Endothelial cell of umbilical vein (primary cell): ENCODE measurements at regions not wholly inside any gene's neighbourhood (a gene's known extent, or its start where the extent isn't known, plus 50 kb on each side); places are given as distances from the start of the nearest gene placed in this dataset.

ENCODE experiments used
- BruUV-seq: library from RNA; stranded (reverse); fragments of 400-500 nt; replicated peaks from 2 replicates; lab custom pipeline; 2021; lab: Mats Ljungman, UMichigan
- CTCF ChIA-PET: fragments of 300-600, 350-600 bp; sonication (Branson Sonifier 250); formaldehyde crosslinking; loops from one replicate; lab custom pipeline; 2021; ENCODE audit warnings: antibody characterized with exemption, inconsistent platforms; lab: Charles Lee
- POLR2A ChIA-PET: fragments of 300-600, 350-600 bp; sonication (Branson Sonifier 250); formaldehyde crosslinking; loops from one replicate; lab custom pipeline; 2021; ENCODE audit warnings: antibody characterized with exemption, inconsistent platforms; lab: Charles Lee
- DNase-seq: peaks from one replicate; pipeline ENCODE4 v3.0.0-alpha.2; 2011; ENCODE audit warnings: low read depth, low spot score
- FAIRE-seq: peaks from 2 replicates; lab custom pipeline; 2011; peaks lifted over from hg19 to GRCh38; lab: Jason Lieb, UNC
- H2AFZ ChIP-seq: 2 replicates; pipeline ENCODE4 v1.6.0; 2012; ENCODE audit warnings: low read depth, low read length, control low read depth, inconsistent platforms
- H3K27ac ChIP-seq: 2 replicates; pipeline ENCODE4 v1.5.1; 2011; ENCODE audit warnings: low read depth, mild to moderate bottlenecking, control low read depth, low read length, moderate library complexity; ENCODE audit not compliant: insufficient read depth
- H3K27me3 ChIP-seq, 2 experiments: 2 replicates each; pipeline versions ENCODE4 v1.6.0 to v1.6.1; 2011; ENCODE audit warnings: low read length in 2 of 2, mixed read lengths in 1 of 2; ENCODE audit not compliant: control insufficient read depth in 2 of 2, insufficient read depth in 2 of 2
- H3K36me3 ChIP-seq, 2 experiments: 2 replicates in 1 of 2; 3 replicates in 1 of 2; pipeline ENCODE4 v1.5.1; 2011; ENCODE audit warnings: low read length in 2 of 2, mild to moderate bottlenecking in 1 of 2, moderate library complexity in 1 of 2; ENCODE audit not compliant: control insufficient read depth in 2 of 2, insufficient read depth in 2 of 2; ENCODE audit errors: extremely low read depth in 1 of 2
- H3K4me1 ChIP-seq: 3 replicates; pipeline ENCODE4 v1.5.1; 2011; ENCODE audit warnings: mild to moderate bottlenecking, low read length; ENCODE audit not compliant: control insufficient read depth, insufficient read depth; ENCODE audit errors: extremely low read depth
- H3K4me2 ChIP-seq: 2 replicates; pipeline ENCODE4 v1.6.1; 2011; ENCODE audit warnings: low read length, control low read depth, mixed read lengths; ENCODE audit not compliant: insufficient read depth
- H3K4me3 ChIP-seq, 3 experiments: fragments of 200-600 bp in 1 of 3; sonication (generic), shearing (Covaris generic) in 1 of 3; replicated peaks in 1 of 3; 2 replicates each; pipeline ENCODE4 v1.5.1; 2011 to 2016; ENCODE audit warnings: control low read depth in 3 of 3, low read length in 3 of 3, mild to moderate bottlenecking in 2 of 3, inconsistent platforms in 1 of 3, low read depth in 1 of 3, moderate library complexity in 1 of 3; ENCODE audit not compliant: insufficient read depth in 1 of 3
- H3K79me2 ChIP-seq: 2 replicates; pipeline ENCODE4 v1.6.0; 2012; ENCODE audit warnings: low read length, inconsistent platforms; ENCODE audit not compliant: control insufficient read depth, insufficient read depth
- H3K9ac ChIP-seq: replicated peaks from 2 replicates; pipeline ENCODE3; 2011; ENCODE audit warnings: low read length, control low read depth; ENCODE audit not compliant: insufficient read depth; ENCODE audit errors: extremely low read depth
- H3K9me1 ChIP-seq: replicated peaks from 3 replicates; pipeline ENCODE4 v1.6.0; 2011; ENCODE audit warnings: mild to moderate bottlenecking, low read length; ENCODE audit not compliant: control insufficient read depth, insufficient read depth; ENCODE audit errors: extremely low read depth
- H3K9me3 ChIP-seq: replicated peaks from 2 replicates; pipeline ENCODE4 v1.5.1; 2012; ENCODE audit warnings: low read length, inconsistent platforms; ENCODE audit not compliant: control insufficient read depth, insufficient read depth
- H4K20me1 ChIP-seq: replicated peaks from 2 replicates; pipeline ENCODE3; 2011; ENCODE audit warnings: mild to moderate bottlenecking, low read length; ENCODE audit not compliant: control insufficient read depth, insufficient read depth; ENCODE audit errors: extremely low read depth
- EZH2 ChIP-seq: IDR thresholded peaks from 2 replicates; pipeline ENCODE4 v1.6.1; 2012; ENCODE audit warnings: borderline replicate concordance, low read depth, mild to moderate bottlenecking, moderate library complexity, low read length, inconsistent platforms; ENCODE audit not compliant: severe bottlenecking
- FOS ChIP-seq: IDR thresholded peaks from 2 replicates; pipeline ENCODE4 v1.6.1; 2011; ENCODE audit warnings: mild to moderate bottlenecking, low read length, moderate library complexity, borderline replicate concordance; ENCODE audit not compliant: insufficient read depth
- GATA2 ChIP-seq: IDR thresholded peaks from 2 replicates; pipeline ENCODE4 v1.7.0; 2011; ENCODE audit warnings: low read depth, mild to moderate bottlenecking, moderate library complexity, mixed read lengths, low read length; ENCODE audit not compliant: insufficient read length, insufficient read depth
- JUN ChIP-seq: IDR thresholded peaks from 2 replicates; pipeline ENCODE4 v1.6.1; 2011; ENCODE audit warnings: borderline replicate concordance, low read depth; ENCODE audit not compliant: insufficient read length, insufficient read depth
- POLR2A ChIP-seq: IDR thresholded peaks from 2 replicates; pipeline ENCODE4 v1.6.1; 2012; ENCODE audit warnings: low read depth, mild to moderate bottlenecking, control low read depth, low read length
- POLR2AphosphoS5 ChIP-seq: IDR thresholded peaks from 2 replicates; pipeline ENCODE4 v1.6.1; 2012; ENCODE audit warnings: low read depth, mild to moderate bottlenecking, control low read depth, low read length, moderate library complexity; ENCODE audit not compliant: insufficient read depth
- dilution Hi-C: fragments of 300-500 bp; cut with MboI; formaldehyde crosslinking; loops from one replicate; pipeline ENCODE4 v1.15.0; 2019; ENCODE audit warnings: low sequenced_read_pairs; ENCODE audit not compliant: extremely low pct_ligation_motif_present
- intact Hi-C: fragments of 100-400 bp; cut with micrococcal nuclease; formaldehyde crosslinking; loops from one replicate; pipeline ENCODE4 v1.10.0; 2022
- TF ChIP-seq, protein P1 (sequence below), 2 donors: IDR thresholded peaks; 1 replicate in 1 of 2; 2 replicates in 1 of 2; pipeline ENCODE4 v1.5.1; 2011; ENCODE audit warnings: low read length in 2 of 2, mild to moderate bottlenecking in 2 of 2, moderate library complexity in 2 of 2, control low read depth in 1 of 2, inconsistent platforms in 1 of 2, low read depth in 1 of 2; ENCODE audit not compliant: insufficient read depth in 1 of 2; ENCODE audit errors: extremely low read depth in 1 of 2
- TF ChIP-seq, protein P2 (sequence below): IDR thresholded peaks from 2 replicates; pipeline ENCODE4 v1.6.1; 2011; ENCODE audit not compliant: insufficient read depth, insufficient read length

DNA sequence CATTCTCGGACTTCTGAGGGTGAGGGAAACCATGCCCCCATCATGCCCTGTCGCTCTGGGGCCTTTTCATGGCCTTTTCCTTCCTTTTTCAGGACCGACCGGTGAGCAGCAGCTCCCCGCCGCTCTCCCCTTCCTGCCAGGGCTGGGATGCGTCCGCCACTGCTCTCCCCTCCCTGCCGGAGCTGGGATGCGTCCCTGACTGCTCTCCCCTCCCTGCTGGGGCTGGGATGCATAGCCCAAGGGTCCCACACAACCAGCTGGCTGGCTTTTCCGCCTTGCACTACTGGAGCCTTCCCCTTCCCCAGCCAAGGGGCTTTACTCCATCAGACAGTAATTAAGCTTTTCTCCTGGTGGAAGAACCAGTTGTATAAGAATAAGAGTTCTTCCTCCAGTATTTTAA, 129.7 kb upstream of the COBL start:
- Histone ChIP-seq H3K27me3 (no peaks in the 10 kb centered on the region), H3K9me3 (peaks cover 1% of the 10 kb centered on the region), H3K4me3 (no peak overlapping the region), H2AFZ (no peak overlapping the region), H3K9me1 (no peaks in the 10 kb centered on the region), H3K4me2 (no peak overlapping the region), H3K36me3 (no peaks in the 10 kb centered on the region), H3K27ac (no peak overlapping the region), H3K9ac (no peak overlapping the region), H3K79me2 (no peaks in the 10 kb centered on the region), H3K4me1 (no peaks in the 10 kb centered on the region), H4K20me1 (no peaks in the 10 kb centered on the region)
- ChIA-PET POLR2A (no interaction called here), CTCF (no interaction called here)
- intact Hi-C loops (no loop called here), dilution Hi-C loops (no loop called here)
- no peak for FAIRE-seq
- no peak for TF ChIP-seq FOS
- TF ChIP-seq, protein P1, sequence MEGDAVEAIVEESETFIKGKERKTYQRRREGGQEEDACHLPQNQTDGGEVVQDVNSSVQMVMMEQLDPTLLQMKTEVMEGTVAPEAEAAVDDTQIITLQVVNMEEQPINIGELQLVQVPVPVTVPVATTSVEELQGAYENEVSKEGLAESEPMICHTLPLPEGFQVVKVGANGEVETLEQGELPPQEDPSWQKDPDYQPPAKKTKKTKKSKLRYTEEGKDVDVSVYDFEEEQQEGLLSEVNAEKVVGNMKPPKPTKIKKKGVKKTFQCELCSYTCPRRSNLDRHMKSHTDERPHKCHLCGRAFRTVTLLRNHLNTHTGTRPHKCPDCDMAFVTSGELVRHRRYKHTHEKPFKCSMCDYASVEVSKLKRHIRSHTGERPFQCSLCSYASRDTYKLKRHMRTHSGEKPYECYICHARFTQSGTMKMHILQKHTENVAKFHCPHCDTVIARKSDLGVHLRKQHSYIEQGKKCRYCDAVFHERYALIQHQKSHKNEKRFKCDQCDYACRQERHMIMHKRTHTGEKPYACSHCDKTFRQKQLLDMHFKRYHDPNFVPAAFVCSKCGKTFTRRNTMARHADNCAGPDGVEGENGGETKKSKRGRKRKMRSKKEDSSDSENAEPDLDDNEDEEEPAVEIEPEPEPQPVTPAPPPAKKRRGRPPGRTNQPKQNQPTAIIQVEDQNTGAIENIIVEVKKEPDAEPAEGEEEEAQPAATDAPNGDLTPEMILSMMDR (IDR thresholded peaks at IDR 0.05; ENCODE audit: extremely low read depth in 1 of 2, insufficient read depth in 1 of 2, low read depth in 1 of 2, low read length in 2 of 2) = no peak
- TF ChIP-seq EZH2 = no peak
- no peak for TF ChIP-seq GATA2
- TF ChIP-seq JUN = no peak
- TF ChIP-seq, protein P2, sequence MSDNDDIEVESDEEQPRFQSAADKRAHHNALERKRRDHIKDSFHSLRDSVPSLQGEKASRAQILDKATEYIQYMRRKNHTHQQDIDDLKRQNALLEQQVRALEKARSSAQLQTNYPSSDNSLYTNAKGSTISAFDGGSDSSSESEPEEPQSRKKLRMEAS = no peak
- TF ChIP-seq POLR2A = no peak
- TF ChIP-seq POLR2AphosphoS5 = no peak
- no peak for DNase-seq
- no TSS peak for BruUV-seq
